SK-N-SH treated with all-trans-retinoic acid at 6 μM for 48 hours (cell line): ENCODE measurements at regions not wholly inside any gene's neighbourhood (a gene's known extent, or its start where the extent isn't known, plus 50 kb on each side); places are given as distances from the start of the nearest gene placed in this dataset.

Experiments
- ATAC-seq: fragments of 200-7000 bp; cut with Tn5 transposase; 3 replicates; pipeline ENCODE4 v1.9.1; 2020; ENCODE audit warnings: mild to moderate bottlenecking, moderate library complexity
- ARNTL ChIP-seq: fragments of 450-650 bp; formaldehyde crosslinking; IDR thresholded peaks from 2 replicates; pipeline ENCODE4 v1.5.0; 2020; ENCODE audit warnings: low read depth, mild to moderate bottlenecking, moderate library complexity, borderline replicate concordance
- BACH2 ChIP-seq: fragments of 250-450 bp; sonication (Bioruptor Pico); IDR thresholded peaks from 2 replicates; pipeline ENCODE4 v1.9.0; 2021; ENCODE audit warnings: mild to moderate bottlenecking, borderline replicate concordance
- CREB5 ChIP-seq: fragments of 250-450 bp; sonication (Bioruptor Pico); IDR thresholded peaks from 2 replicates; pipeline ENCODE4 v1.5.1; 2020; ENCODE audit warnings: low read depth, mild to moderate bottlenecking, moderate library complexity
- CSDC2 ChIP-seq: fragments of 250-450 bp; sonication (Bioruptor Pico); IDR thresholded peaks from 2 replicates; pipeline ENCODE4 v1.5.0; 2020; ENCODE audit warnings: mild to moderate bottlenecking, moderate library complexity
- CSRNP3 ChIP-seq: fragments of 250-450 bp; sonication (Bioruptor Pico); IDR thresholded peaks from 2 replicates; pipeline ENCODE4 v1.5.1; 2021; ENCODE audit warnings: mild to moderate bottlenecking, moderate library complexity
- ESRRG ChIP-seq: fragments of 250-450 bp; sonication (Bioruptor Pico); IDR thresholded peaks from 2 replicates; pipeline ENCODE4 v1.6.1; 2021; ENCODE audit warnings: mild to moderate bottlenecking
- GLIS3 ChIP-seq: fragments of 250-450 bp; sonication (Bioruptor Pico); IDR thresholded peaks from 2 replicates; pipeline ENCODE4 v1.5.0; 2020; ENCODE audit warnings: mild to moderate bottlenecking, moderate library complexity
- ISL1 ChIP-seq: fragments of 250-450 bp; sonication (Bioruptor Pico); IDR thresholded peaks from 2 replicates; pipeline ENCODE4 v2.1.2; 2022; ENCODE audit warnings: mild to moderate bottlenecking, moderate library complexity
- OSR1 ChIP-seq: fragments of 250-450 bp; sonication (Bioruptor Pico); IDR thresholded peaks from 2 replicates; pipeline ENCODE4 v1.8.0; 2022; ENCODE audit warnings: moderate library complexity, mild to moderate bottlenecking, inconsistent platforms
- PATZ1 ChIP-seq: fragments of 250-450 bp; sonication (Bioruptor Pico); IDR thresholded peaks from 2 replicates; pipeline ENCODE4 v1.8.0; 2020; ENCODE audit warnings: mild to moderate bottlenecking, moderate library complexity, borderline replicate concordance
- POU6F1 ChIP-seq: fragments of 250-450 bp; sonication (Bioruptor Pico); IDR thresholded peaks from 2 replicates; pipeline ENCODE4 v1.8.0; 2021; ENCODE audit warnings: low read depth, mild to moderate bottlenecking, moderate library complexity, borderline replicate concordance
- RARB ChIP-seq: fragments of 250-450 bp; sonication (Bioruptor Pico); IDR thresholded peaks from 2 replicates; pipeline ENCODE4 v1.8.0; 2021; ENCODE audit warnings: mild to moderate bottlenecking, moderate library complexity
- SNAI2 ChIP-seq: fragments of 250-450 bp; sonication (Bioruptor Pico); IDR thresholded peaks from 2 replicates; pipeline ENCODE4 v1.5.0; 2020; ENCODE audit warnings: mild to moderate bottlenecking, moderate library complexity
- TCF4 ChIP-seq: fragments of 250-450 bp; sonication (Bioruptor Pico); IDR thresholded peaks from 2 replicates; pipeline ENCODE4 v1.8.0; 2021; ENCODE audit warnings: mild to moderate bottlenecking, moderate library complexity, borderline replicate concordance
- TOX ChIP-seq: fragments of 250-450 bp; sonication (Bioruptor Pico); IDR thresholded peaks from 2 replicates; pipeline ENCODE4 v1.8.0; 2021; ENCODE audit warnings: mild to moderate bottlenecking, moderate library complexity, borderline replicate concordance
- TSHZ2 ChIP-seq: fragments of 250-450 bp; sonication (Bioruptor Pico); IDR thresholded peaks from 2 replicates; pipeline ENCODE4 v1.5.0; 2020; ENCODE audit warnings: mild to moderate bottlenecking, moderate library complexity
- ZC3H10 ChIP-seq: fragments of 250-450 bp; sonication (Bioruptor Pico); IDR thresholded peaks from 2 replicates; pipeline ENCODE4 v1.5.1; 2021; ENCODE audit warnings: mild to moderate bottlenecking, moderate library complexity
- ZFP3 ChIP-seq: fragments of 250-450 bp; sonication (Bioruptor Pico); IDR thresholded peaks from 2 replicates; pipeline ENCODE4 v1.5.0; 2020; ENCODE audit warnings: mild to moderate bottlenecking, moderate library complexity
- ZNF565 ChIP-seq: fragments of 450-650 bp; formaldehyde crosslinking; conservative IDR thresholded peaks from 2 replicates; pipeline ENCODE4 v1.5.0; 2020; ENCODE audit warnings: low read depth, mild to moderate bottlenecking, moderate library complexity
- ZNF70 ChIP-seq: fragments of 450-650 bp; formaldehyde crosslinking; IDR thresholded peaks from 2 replicates; pipeline ENCODE4 v1.5.0; 2020; ENCODE audit warnings: mild to moderate bottlenecking, moderate library complexity
- ZNF8 ChIP-seq: fragments of 450-650 bp; formaldehyde crosslinking; IDR thresholded peaks from 2 replicates; pipeline ENCODE4 v1.5.0; 2020; ENCODE audit warnings: mild to moderate bottlenecking, moderate library complexity

GRCh38 chrX:45360571-45360970 is 159.9 kb upstream of the DIPK2B start:
- TF ChIP-seq CSRNP3 (no peak), TSHZ2 (CRISPR knock-in tag) (no peak), TOX (CRISPR knock-in tag) (no peak), ISL1 (CRISPR knock-in tag) (no peak), PATZ1 (no peak), CREB5 (CRISPR knock-in tag) (no peak), ZFP3 (CRISPR knock-in tag) (no peak), RARB (CRISPR knock-in tag) (no peak), GLIS3 (no peak), BACH2 (CRISPR knock-in tag) (no peak), OSR1 (CRISPR knock-in tag) (no peak), TCF4 (CRISPR knock-in tag) (no peak), ZNF565 (CRISPR knock-in tag) (no peak), POU6F1 (CRISPR knock-in tag) (no peak), ESRRG (CRISPR knock-in tag) (no peak), ZC3H10 (CRISPR knock-in tag) (no peak), ARNTL (CRISPR knock-in tag) (no peak), ZNF8 (no peak), ZNF70 (CRISPR knock-in tag) (no peak), SNAI2 (CRISPR knock-in tag) (no peak)
- no peak for ATAC-seq

GRCh38 chrX:45358392-45358791 is 157.7 kb upstream of the DIPK2B start:
- TF ChIP-seq ESRRG (CRISPR knock-in tag) (no peak), RARB (CRISPR knock-in tag) (no peak), GLIS3 (no peak), BACH2 (CRISPR knock-in tag) (no peak), ARNTL (CRISPR knock-in tag) (no peak), TOX (CRISPR knock-in tag) (no peak), CSDC2 (CRISPR knock-in tag) (no peak), TSHZ2 (CRISPR knock-in tag) (no peak), CSRNP3 (no peak), ZFP3 (CRISPR knock-in tag) (no peak), ZNF8 (no peak), POU6F1 (CRISPR knock-in tag) (no peak), SNAI2 (CRISPR knock-in tag) (no peak), ZNF70 (CRISPR knock-in tag) (no peak), PATZ1 (no peak)
- TF ChIP-seq, all 23 proteins: peak for 0
- no peak for ATAC-seq
